ENCODE measurements at regions not wholly inside any gene's neighbourhood (a gene's known extent, or its start where the extent isn't known, plus 50 kb on each side); places are given as distances from the start of the nearest gene placed in this dataset.
"Not testable (repeated sequence)": the region's sequence is repeated elsewhere in the genome, so short reads cannot be mapped to it uniquely, and the experiment has no call there.

GRCh38 chr2:67318031-67318430 is 79.1 kb upstream of the ETAA1 start:
- no peak for DNase-seq

GRCh38 chr2:67318563-67318962 is 78.6 kb upstream of the ETAA1 start:
- DNase-seq = no peak

- no peak for DNase-seq
Measured at GRCh38 chr2:67318993-67319481, 78.1 kb upstream of the ETAA1 start.

GRCh38 chr2:67320861-67321587 is 76.1 kb upstream of the ETAA1 start:
- no peak for DNase-seq

DNA sequence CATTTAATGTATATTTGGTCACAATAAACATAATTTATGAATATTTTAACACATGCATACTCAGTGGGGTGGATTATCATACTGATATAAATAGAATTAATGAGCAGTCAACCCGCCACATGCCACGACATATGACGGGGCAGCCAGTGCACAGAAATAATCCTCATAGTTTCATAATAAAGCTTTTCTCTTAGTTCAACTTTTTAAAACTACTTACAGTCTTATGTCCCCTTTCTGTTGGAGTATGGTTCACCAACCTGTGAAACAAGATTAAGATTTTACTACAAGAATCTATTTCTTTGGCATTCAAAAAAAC is 75.6 kb upstream of the ETAA1 start:
- no peak for DNase-seq

- DNase-seq = no peak
Measured at GRCh38 chr2:67322353-67323001, 74.7 kb upstream of the ETAA1 start.

DNA sequence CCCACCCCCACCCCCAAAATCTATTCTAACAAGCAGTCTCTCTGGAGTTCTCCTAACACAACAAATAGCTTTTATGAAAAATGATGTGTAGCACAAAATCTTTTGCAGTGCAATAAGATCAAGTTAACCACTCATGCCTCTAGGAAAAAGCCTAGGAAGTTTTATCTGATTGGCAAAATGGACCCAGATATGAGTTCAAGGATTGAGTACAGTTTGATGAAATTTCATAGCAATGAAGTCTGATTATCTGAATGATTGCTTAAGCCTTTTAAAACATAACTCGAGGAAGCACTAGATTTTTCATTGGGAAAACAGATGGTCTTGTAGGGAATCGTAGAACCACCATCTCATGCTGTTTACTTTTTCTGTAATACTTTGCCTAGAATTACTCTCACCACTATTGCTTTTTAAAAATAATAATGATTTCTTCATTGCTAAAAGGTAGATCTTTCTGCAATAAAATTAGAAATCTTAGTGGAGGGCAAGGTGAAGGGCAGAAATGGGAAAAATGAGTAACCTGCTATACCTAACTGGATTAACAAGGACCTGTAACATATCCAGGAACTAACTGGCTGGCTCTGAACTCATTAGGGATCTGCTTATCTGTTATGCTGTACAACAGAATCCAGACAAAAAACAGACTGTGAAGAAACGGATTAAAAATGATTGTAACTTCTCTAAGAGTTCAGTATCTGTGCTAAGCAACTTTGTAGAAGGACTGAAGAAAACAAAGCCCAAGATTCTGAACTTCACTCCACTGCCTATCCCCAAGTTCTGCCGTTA is 73.7 kb upstream of the ETAA1 start:
- DNase-seq = no peak

DNA sequence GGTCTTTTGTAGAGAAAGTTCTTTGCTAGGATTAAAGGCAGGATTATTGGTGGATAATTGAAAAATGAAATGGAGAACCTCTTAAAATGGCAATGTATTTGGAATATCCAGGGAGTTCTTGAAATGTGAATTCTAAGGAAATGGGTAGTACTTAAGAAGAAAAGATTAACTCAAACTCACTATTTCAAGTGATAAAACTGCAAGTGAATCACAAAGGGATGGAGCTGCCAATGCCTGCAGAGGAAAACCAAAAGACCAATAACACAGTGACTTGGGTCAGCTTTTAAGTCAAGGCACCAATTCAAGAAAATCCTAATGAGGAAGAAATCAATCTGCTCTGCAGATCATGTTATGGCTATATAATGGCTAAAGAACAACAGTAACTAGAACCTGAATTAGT is 67.6 kb upstream of the ETAA1 start:
- no peak for DNase-seq

- DNase-seq = no peak
Measured at GRCh38 chr2:67329951-67330350, 67.2 kb upstream of the ETAA1 start.

- DNase-seq = not testable (repeated sequence)
Measured at GRCh38 chr2:67331419-67332086, 65.6 kb upstream of the ETAA1 start.

DNA sequence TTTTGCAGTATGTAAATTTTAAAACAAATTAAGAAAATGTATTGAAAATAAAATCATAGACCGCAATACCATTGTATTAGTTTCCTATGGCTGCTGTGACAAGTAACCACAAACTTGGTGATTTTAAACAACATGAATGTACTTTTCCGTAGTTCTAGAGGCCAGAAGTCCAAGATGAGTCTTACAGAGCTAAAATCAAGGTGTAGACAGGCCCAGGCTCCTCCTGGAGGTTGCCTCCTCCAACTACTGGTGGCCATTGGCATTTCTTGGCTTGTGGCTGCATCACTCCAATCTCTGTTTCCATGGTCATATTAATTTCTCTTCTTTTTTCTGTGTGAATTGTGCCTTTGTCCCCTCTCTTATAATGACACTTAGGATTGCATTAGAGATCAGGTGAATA is 59.2 kb upstream of the ETAA1 start:
- DNase-seq = no peak

GRCh38 chr2:67338601-67339233 is 58.4 kb upstream of the ETAA1 start:
- no peak for DNase-seq

GRCh38 chr2:67339234-67339885 is 57.8 kb upstream of the ETAA1 start:
- no peak for DNase-seq

GRCh38 chr2:67340133-67341011 is 56.8 kb upstream of the ETAA1 start:
- DNase-seq = no peak

- no peak for DNase-seq
Measured at GRCh38 chr2:67341012-67341318, 56.2 kb upstream of the ETAA1 start.

DNA sequence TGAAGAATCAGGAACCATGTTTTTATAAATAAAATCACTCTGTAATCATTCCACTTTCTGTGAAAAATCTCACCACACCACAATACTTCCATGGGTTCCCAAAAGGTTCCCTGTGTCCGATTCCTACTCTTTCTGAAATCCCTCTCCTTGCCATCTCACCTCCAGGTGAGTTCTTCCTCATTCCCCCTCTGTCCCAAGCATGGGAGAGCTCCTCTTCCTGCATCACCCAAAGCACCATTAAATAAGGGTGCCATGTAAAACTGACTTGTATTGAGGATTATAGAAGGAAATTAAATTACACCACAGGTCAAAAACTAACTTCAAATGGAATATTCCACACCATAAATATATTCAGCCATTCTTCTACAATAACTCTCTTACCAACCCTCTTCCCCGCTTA is 55.8 kb upstream of the ETAA1 start:
- DNase-seq = no peak

DNA sequence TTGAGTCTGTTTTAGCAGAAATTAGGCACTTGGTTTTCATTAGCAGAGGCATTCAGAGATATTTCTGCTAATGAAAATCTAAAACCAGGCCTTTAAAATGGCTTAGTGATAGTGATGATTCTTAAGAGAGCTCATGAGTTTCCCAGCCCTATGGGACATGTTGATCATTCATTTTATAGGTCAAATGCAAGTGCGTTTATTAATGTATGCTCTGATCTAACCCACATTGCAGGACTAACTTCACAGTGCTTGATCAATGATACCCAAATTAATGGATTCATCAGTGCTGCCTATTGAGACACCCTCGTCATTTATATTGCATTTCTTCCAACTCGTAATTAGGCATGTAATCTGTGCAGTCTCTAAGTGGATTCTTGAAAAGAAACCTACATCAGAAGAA is 54.7 kb upstream of the ETAA1 start:
- no peak for DNase-seq

DNA sequence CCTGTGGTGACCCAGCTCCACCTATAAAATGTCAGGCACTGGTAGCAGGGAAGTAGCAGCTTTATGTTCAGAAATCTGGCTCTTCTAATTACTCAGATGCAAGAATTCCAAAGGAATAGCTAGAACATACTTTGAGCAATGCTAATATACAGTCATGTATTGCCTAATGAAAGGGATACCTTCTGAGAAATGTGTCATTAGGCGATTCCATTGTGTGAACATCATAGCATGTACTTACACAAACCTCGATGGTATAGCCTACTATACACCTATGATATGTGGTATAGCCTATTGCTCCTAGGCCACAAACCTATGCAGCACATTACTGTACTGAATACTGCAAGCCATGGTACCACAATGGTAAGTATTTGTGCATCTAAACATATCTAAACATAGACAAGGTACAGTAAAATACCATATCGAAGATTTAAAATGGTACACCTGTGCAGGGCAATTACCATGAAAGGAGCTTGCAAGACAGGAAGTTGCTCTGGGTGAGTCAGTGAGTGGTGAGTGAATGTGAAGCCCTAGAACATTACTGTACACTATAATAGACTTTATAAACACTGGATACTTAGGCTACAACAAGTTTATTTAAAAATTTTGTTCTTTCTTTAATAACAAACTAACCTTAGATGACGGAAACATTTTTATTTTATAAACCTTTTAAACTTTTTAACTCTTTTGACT is 50.3 kb upstream of the ETAA1 start:
- no peak for DNase-seq
